ENCODE measurements at regions not wholly inside any gene's neighbourhood (a gene's known extent, or its start where the extent isn't known, plus 50 kb on each side); places are given as distances from the start of the nearest gene placed in this dataset.
A peak's percentile ranks its signal among the peaks of the same experiment; 100 is the strongest.

- DNase-seq (ENCODE audit: low read depth): no peak
Observed at GRCh38 chr2:41779888-41780287, 267.9 kb upstream of the PKDCC start.

- DNase-seq (ENCODE audit: low read depth): no peak
Observed at GRCh38 chr2:41782306-41783158, 265.3 kb upstream of the PKDCC start.

GRCh38 chr2:41784496-41784895, 263.3 kb upstream of the PKDCC start:
- no peak for DNase-seq (ENCODE audit: low read depth)

- DNase-seq (ENCODE audit: low read depth): no peak
Observed at GRCh38 chr2:41785251-41786022, 262.4 kb upstream of the PKDCC start.

- no peak for DNase-seq (ENCODE audit: low read depth)
Observed at GRCh38 chr2:41791523-41791922, 256.3 kb upstream of the PKDCC start.

- DNase-seq (ENCODE audit: low read depth): no peak
Observed at GRCh38 chr2:41803361-41803760, 244.5 kb upstream of the PKDCC start.

GRCh38 chr2:41806286-41806685, 241.5 kb upstream of the PKDCC start:
- DNase-seq (ENCODE audit: low read depth): no peak

- DNase-seq (ENCODE audit: low read depth): no peak
Observed at GRCh38 chr2:41821167-41821566, 226.7 kb upstream of the PKDCC start.

- no peak for DNase-seq (ENCODE audit: low read depth)
Observed at GRCh38 chr2:41826921-41827320, 220.9 kb upstream of the PKDCC start.

- DNase-seq (ENCODE audit: low read depth): no peak
Observed at GRCh38 chr2:41827354-41827971, 220.4 kb upstream of the PKDCC start.

GRCh38 chr2:41828052-41828643, 219.7 kb upstream of the PKDCC start:
- no peak for DNase-seq (ENCODE audit: low read depth)

GRCh38 chr2:41829052-41829451, 218.8 kb upstream of the PKDCC start:
- DNase-seq (ENCODE audit: low read depth): no peak

- DNase-seq (ENCODE audit: low read depth): no peak
Observed at GRCh38 chr2:41830600-41830999, 217.2 kb upstream of the PKDCC start.

- no peak for DNase-seq (ENCODE audit: low read depth)
Observed at GRCh38 chr2:41832218-41832617, 215.6 kb upstream of the PKDCC start.

GRCh38 chr2:41835401-41835800, 212.4 kb upstream of the PKDCC start:
- no peak for DNase-seq (ENCODE audit: low read depth)

- DNase-seq (ENCODE audit: low read depth): no peak
Observed at GRCh38 chr2:41836948-41837347, 210.9 kb upstream of the PKDCC start.

- DNase-seq (ENCODE audit: low read depth): no peak
Observed at GRCh38 chr2:41837610-41838009, 210.2 kb upstream of the PKDCC start.

GRCh38 chr2:41840702-41841551, 206.9 kb upstream of the PKDCC start:
- DNase-seq (ENCODE audit: low read depth): peak; percentile 84

- no peak for DNase-seq (ENCODE audit: low read depth)
Observed at GRCh38 chr2:41846962-41847361, 200.9 kb upstream of the PKDCC start.

GRCh38 chr2:41847744-41848441, 199.9 kb upstream of the PKDCC start:
- no peak for DNase-seq (ENCODE audit: low read depth)

- DNase-seq (ENCODE audit: low read depth): no peak
Observed at GRCh38 chr2:41851554-41851953, 196.3 kb upstream of the PKDCC start.
